RWPE2 (cell line): ENCODE measurements at regions not wholly inside any gene's neighbourhood (a gene's known extent, or its start where the extent isn't known, plus 50 kb on each side); places are given as distances from the start of the nearest gene placed in this dataset.

Experiments
- ATAC-seq: fragments of 200-7000 bp; cut with Tn5 transposase; 3 replicates; pipeline ENCODE4 v1.9.1; 2021; ENCODE audit warnings: low read depth
- DNase-seq: peaks from one replicate; pipeline ENCODE4 v3.0.0-alpha.2; 2020; ENCODE audit warnings: low spot score
- H3K27ac ChIP-seq: fragments of 450-650 bp; 2 replicates; pipeline ENCODE4 v1.5.1; 2017; ENCODE audit warnings: mild to moderate bottlenecking; ENCODE audit not compliant: poor library complexity, severe bottlenecking
- H3K27me3 ChIP-seq: fragments of 250-450 bp; sonication (Bioruptor Pico); 2 replicates; pipeline ENCODE4 v1.5.1; 2021; ENCODE audit warnings: mild to moderate bottlenecking, moderate library complexity; ENCODE audit not compliant: insufficient read depth, poor library complexity, severe bottlenecking
- H3K36me3 ChIP-seq: fragments of 250-450 bp; sonication (Bioruptor Pico); 2 replicates; pipeline ENCODE4 v1.5.1; 2020; ENCODE audit warnings: low read depth, mild to moderate bottlenecking, moderate library complexity
- H3K4me1 ChIP-seq: fragments of 250-450 bp; sonication (Bioruptor Pico); 2 replicates; pipeline ENCODE4 v1.5.1; 2021; ENCODE audit warnings: mild to moderate bottlenecking, moderate library complexity; ENCODE audit not compliant: insufficient read depth, poor library complexity, severe bottlenecking
- H3K4me3 ChIP-seq: fragments of 250-450 bp; sonication (Bioruptor Pico); 2 replicates; pipeline ENCODE4 v1.5.1; 2021; ENCODE audit warnings: mild to moderate bottlenecking, moderate library complexity; ENCODE audit not compliant: severe bottlenecking
- H3K9me3 ChIP-seq: fragments of 250-450 bp; sonication (Bioruptor Pico); 2 replicates; pipeline ENCODE4 v1.5.1; 2021; ENCODE audit warnings: mild to moderate bottlenecking, moderate library complexity; ENCODE audit not compliant: severe bottlenecking
- CTCF ChIP-seq: fragments of 450-650 bp; IDR thresholded peaks from one replicate; pipeline ENCODE4 v1.5.1; 2017; ENCODE audit warnings: mild to moderate bottlenecking, moderate library complexity; ENCODE audit not compliant: poor library complexity, severe bottlenecking

- H3K36me3 ChIP-seq, result no peaks in the 10 kb centered on the region
- DNase-seq, result no peak
- no peaks in the 10 kb centered on the region for H3K27me3 ChIP-seq
- no peak for ATAC-seq
- no peak for TF ChIP-seq CTCF
- H3K9me3 ChIP-seq, result no peaks in the 10 kb centered on the region
- H3K4me1 ChIP-seq, result no peaks in the 10 kb centered on the region
- H3K4me3 ChIP-seq, result no peak overlapping the region
- H3K27ac ChIP-seq, result no peak overlapping the region
These were observed 94.8 kb downstream of the PTCHD4 start for GRCh38 chr6:48016020-48016755.

- no peak for DNase-seq
- Histone ChIP-seq H3K27me3 (no peaks in the 10 kb centered on the region), H3K27ac (no peak overlapping the region), H3K36me3 (no peaks in the 10 kb centered on the region), H3K4me1 (no peaks in the 10 kb centered on the region), H3K9me3 (no peaks in the 10 kb centered on the region), H3K4me3 (no peak overlapping the region)
- ATAC-seq, result no peak
- no peak for TF ChIP-seq CTCF
These were observed 118.2 kb downstream of the PTCHD4 start for GRCh38 chr6:47992809-47993208.

GRCh38 chr6:47983491-47983890, 127.5 kb downstream of the PTCHD4 start:
- Histone ChIP-seq H3K9me3 (no peaks in the 10 kb centered on the region), H3K27ac (no peak overlapping the region), H3K27me3 (no peaks in the 10 kb centered on the region), H3K4me3 (no peak overlapping the region), H3K4me1 (no peaks in the 10 kb centered on the region), H3K36me3 (no peaks in the 10 kb centered on the region)
- no peak for TF ChIP-seq CTCF
- ATAC-seq (no peak), DNase-seq (no peak)

- ATAC-seq (no peak), DNase-seq (no peak)
- Histone ChIP-seq H3K4me3 (no peak overlapping the region), H3K9me3 (no peaks in the 10 kb centered on the region), H3K4me1 (no peaks in the 10 kb centered on the region), H3K27me3 (no peaks in the 10 kb centered on the region), H3K27ac (no peak overlapping the region), H3K36me3 (no peaks in the 10 kb centered on the region)
- TF ChIP-seq CTCF, result no peak
These were observed 133.7 kb downstream of the PTCHD4 start for GRCh38 chr6:47977314-47977713.

GRCh38 chr6:47974106-47974505, 136.9 kb downstream of the PTCHD4 start:
- Histone ChIP-seq H3K4me3 (no peak overlapping the region), H3K27ac (no peak overlapping the region), H3K27me3 (no peaks in the 10 kb centered on the region), H3K9me3 (no peaks in the 10 kb centered on the region), H3K4me1 (no peaks in the 10 kb centered on the region), H3K36me3 (no peaks in the 10 kb centered on the region)
- DNase-seq (no peak), ATAC-seq (no peak)
- no peak for TF ChIP-seq CTCF
